PC-9 (cell line): ENCODE measurements at regions not wholly inside any gene's neighbourhood (a gene's known extent, or its start where the extent isn't known, plus 50 kb on each side); places are given as distances from the start of the nearest gene placed in this dataset.

Experiments used
- BruUV-seq: library from RNA; stranded (reverse); fragments of 400-500 nt; replicated peaks from 2 replicates; lab custom pipeline; 2021; lab: Mats Ljungman, UMichigan
- CTCF ChIA-PET: fragments of 300-600 bp; sonication (Branson Sonifier 250); formaldehyde crosslinking; loops from one replicate; lab custom pipeline; 2022; ENCODE audit warnings: antibody characterized with exemption; lab: Charles Lee
- POLR2A ChIA-PET: fragments of 300-600 bp; sonication (Branson Sonifier 250); formaldehyde crosslinking; loops from one replicate; lab custom pipeline; 2022; ENCODE audit warnings: antibody characterized with exemption; ENCODE audit not compliant: unreplicated experiment; lab: Charles Lee
- DNase-seq, 2 experiments: peaks; one replicate each; pipeline versions ENCODE4 v3.0.0 to v3.0.0-alpha.2; 2015 to 2022; ENCODE audit warnings: mixed read lengths in 1 of 2
- H2AFZ ChIP-seq: fragments of 200-600 bp; sonication (generic); 2 replicates; pipeline ENCODE4 v1.8.1; 2017; ENCODE audit warnings: antibody characterized with exemption
- H3F3A ChIP-seq: fragments of 200-600 bp; sonication (generic); 2 replicates; pipeline ENCODE4 v1.8.1; 2017; ENCODE audit warnings: antibody characterized with exemption, mild to moderate bottlenecking, low read depth; ENCODE audit not compliant: insufficient read depth
- H3K27ac ChIP-seq: fragments of 200-600 bp; sonication (generic); 2 replicates; pipeline ENCODE4 v1.6.1; 2016; ENCODE audit warnings: mixed run types
- H3K27me3 ChIP-seq: fragments of 200-600 bp; sonication (generic); 2 replicates; pipeline ENCODE4 v1.6.1; 2016; ENCODE audit warnings: low read depth, mixed run types; ENCODE audit not compliant: insufficient read depth
- H3K36me3 ChIP-seq: fragments of 200-600 bp; sonication (generic); 2 replicates; pipeline ENCODE4 v1.6.1; 2016; ENCODE audit warnings: low read depth, mixed run types
- H3K4me1 ChIP-seq: fragments of 200-600 bp; sonication (generic); replicated peaks from 2 replicates; pipeline ENCODE4 v1.6.1; 2016; ENCODE audit warnings: mixed run types; ENCODE audit not compliant: insufficient read depth
- H3K4me2 ChIP-seq: fragments of 200-600 bp; sonication (generic); 2 replicates; pipeline ENCODE4 v1.6.1; 2017; ENCODE audit warnings: mixed run types
- H3K4me3 ChIP-seq: fragments of 200-600 bp; sonication (generic); 2 replicates; pipeline ENCODE4 v1.6.1; 2016; ENCODE audit warnings: mixed run types
- H3K79me2 ChIP-seq: fragments of 200-600 bp; sonication (generic); 2 replicates; pipeline ENCODE4 v1.6.1; 2017; ENCODE audit warnings: low read depth, mixed run types
- H3K9me2 ChIP-seq: fragments of 200-600 bp; sonication (generic); 2 replicates; pipeline ENCODE4 v1.8.1; 2017; ENCODE audit warnings: mild to moderate bottlenecking; ENCODE audit not compliant: insufficient read depth
- H3K9me3 ChIP-seq: fragments of 200-600 bp; sonication (generic); 2 replicates; pipeline ENCODE4 v1.8.1; 2016; ENCODE audit warnings: low read depth; ENCODE audit not compliant: insufficient read depth
- H4K20me1 ChIP-seq: fragments of 200-600 bp; sonication (generic); 2 replicates; pipeline ENCODE4 v1.8.1; 2017; ENCODE audit not compliant: insufficient read depth
- CTCF ChIP-seq: fragments of 200-600 bp; sonication (generic); conservative IDR thresholded peaks from 2 replicates; pipeline ENCODE4 v1.6.1; 2017; ENCODE audit warnings: mixed run types, antibody characterized with exemption, mild to moderate bottlenecking, moderate library complexity
- EZH2 ChIP-seq: fragments of 200-600 bp; sonication (generic); IDR thresholded peaks from 2 replicates; pipeline ENCODE4 v1.8.0; 2017; ENCODE audit warnings: antibody characterized with exemption, low read depth
- intact Hi-C: fragments of 100-400 bp; cut with micrococcal nuclease; formaldehyde crosslinking; loops from one replicate; pipeline ENCODE4 v1.10.0; 2022; ENCODE audit not compliant: unreplicated experiment

- intact Hi-C loops: no loop called here
Observed at GRCh38 chr4:181213551-181213950, 1029.7 kb upstream of the TENM3 start.

GRCh38 chr4:181216501-181216900, 1026.7 kb upstream of the TENM3 start:
- Histone ChIP-seq H3K27me3 (no peaks in the 10 kb centered on the region), H3F3A (no peaks in the 10 kb centered on the region), H3K4me3 (no peak overlapping the region), H3K9me2 (no peaks in the 10 kb centered on the region), H4K20me1 (no peaks in the 10 kb centered on the region), H3K4me2 (no peak overlapping the region), H2AFZ (no peak overlapping the region), H3K27ac (no peak overlapping the region), H3K36me3 (no peaks in the 10 kb centered on the region), H3K79me2 (no peaks in the 10 kb centered on the region), H3K4me1 (no peaks in the 10 kb centered on the region), H3K9me3 (no peaks in the 10 kb centered on the region)
- TF ChIP-seq CTCF: no peak
- TF ChIP-seq EZH2: no peak
- ChIA-PET CTCF (no interaction called here), POLR2A (no interaction called here)
- BruUV-seq: no TSS peak
- intact Hi-C loops: no loop called here
- no peak for DNase-seq

More at GRCh38 chr4:181213551-181213950, 1029.7 kb upstream of the TENM3 start:
- Histone ChIP-seq H3K9me2 (no peaks in the 10 kb centered on the region), H3K9me3 (no peaks in the 10 kb centered on the region), H3K79me2 (no peaks in the 10 kb centered on the region), H3K27ac (no peak overlapping the region), H4K20me1 (no peaks in the 10 kb centered on the region), H3K4me1 (no peaks in the 10 kb centered on the region), H3K36me3 (no peaks in the 10 kb centered on the region), H3K4me3 (no peak overlapping the region), H3F3A (no peaks in the 10 kb centered on the region), H2AFZ (no peak overlapping the region), H3K27me3 (no peaks in the 10 kb centered on the region), H3K4me2 (no peak overlapping the region)
- ChIA-PET CTCF (no interaction called here), POLR2A (no interaction called here)
- BruUV-seq: no TSS peak
- DNase-seq: no peak
- TF ChIP-seq CTCF: no peak
- TF ChIP-seq EZH2: no peak

GRCh38 chr4:181219783-181220416, 1023.3 kb upstream of the TENM3 start:
- POLR2A ChIA-PET: no interaction called here
- no peak overlapping the region for H2AFZ ChIP-seq
- no peaks in the 10 kb centered on the region for H3K36me3 ChIP-seq
- CTCF ChIA-PET: no interaction called here
- H3K9me3 ChIP-seq: no peaks in the 10 kb centered on the region
- H3K9me2 ChIP-seq: no peaks in the 10 kb centered on the region
- H3K4me3 ChIP-seq: no peak overlapping the region
- intact Hi-C loops: no loop called here
- H3K27me3 ChIP-seq: no peaks in the 10 kb centered on the region
- no TSS peak for BruUV-seq
- H4K20me1 ChIP-seq: no peaks in the 10 kb centered on the region
- H3K27ac ChIP-seq: no peak overlapping the region
- H3F3A ChIP-seq: no peaks in the 10 kb centered on the region
- no peak overlapping the region for H3K4me2 ChIP-seq
- H3K79me2 ChIP-seq: no peaks in the 10 kb centered on the region
- TF ChIP-seq CTCF (no peak), EZH2 (no peak)
- no peaks in the 10 kb centered on the region for H3K4me1 ChIP-seq
- no peak for DNase-seq
